22Rv1 (cell line): ENCODE measurements at regions not wholly inside any gene's neighbourhood (a gene's known extent, or its start where the extent isn't known, plus 50 kb on each side); places are given as distances from the start of the nearest gene placed in this dataset.

Experiments
- CTCF ChIP-seq: fragments of 450-650 bp; IDR thresholded peaks from 2 replicates; pipeline ENCODE4 v1.5.1; 2017; ENCODE audit warnings: mild to moderate bottlenecking
- ZFX ChIP-seq: fragments of 450-650 bp; IDR thresholded peaks from 2 replicates; pipeline ENCODE4 v1.6.1; 2017; ENCODE audit warnings: antibody characterized with exemption, borderline replicate concordance

GRCh38 chr2:242040681-242041080, 171.2 kb downstream of the RTP5 start:
- TF ChIP-seq CTCF (no peak), ZFX (no peak)
